Upper lobe of right lung (tissue), 1 donor: ENCODE measurements at regions not wholly inside any gene's neighbourhood (a gene's known extent, or its start where the extent isn't known, plus 50 kb on each side); places are given as distances from the start of the nearest gene placed in this dataset.

Experiments used
- ATAC-seq: fragments of 200-7000 bp; cut with Tn5 transposase; one replicate; pipeline ENCODE4 v1.9.1; 2020; ENCODE audit warnings: mild to moderate bottlenecking, moderate library complexity
- DNase-seq: peaks from one replicate; pipeline ENCODE4 v3.0.0-alpha.2; 2020
- H3K27ac ChIP-seq: fragments of 200-600 bp; one replicate; pipeline ENCODE4 v1.8.0; 2022
- H3K27me3 ChIP-seq: fragments of 200-600 bp; one replicate; pipeline ENCODE4 v1.8.0; 2022; ENCODE audit warnings: mild to moderate bottlenecking
- H3K36me3 ChIP-seq: fragments of 200-600 bp; one replicate; pipeline ENCODE4 v1.8.0; 2022
- H3K4me1 ChIP-seq: fragments of 200-600 bp; one replicate; pipeline ENCODE4 v1.8.0; 2022
- H3K4me3 ChIP-seq: fragments of 200-600 bp; one replicate; pipeline ENCODE4 v1.8.0; 2022; ENCODE audit warnings: mild to moderate bottlenecking
- H3K9me3 ChIP-seq: fragments of 200-600 bp; one replicate; pipeline ENCODE4 v1.8.0; 2022
- intact Hi-C: fragments of 100-400 bp; cut with DNase I; formaldehyde crosslinking; loops from one replicate; pipeline ENCODE4 v1.11.0; 2022
- TF ChIP-seq, protein P1 (sequence below): fragments of 200-600 bp; IDR thresholded peaks from one replicate; pipeline ENCODE4 v1.8.0; 2022; ENCODE audit warnings: antibody characterized with exemption
- donor health status: DM: no; HTN: yes; CAD: no; lungs with severe emphysema.

DNA sequence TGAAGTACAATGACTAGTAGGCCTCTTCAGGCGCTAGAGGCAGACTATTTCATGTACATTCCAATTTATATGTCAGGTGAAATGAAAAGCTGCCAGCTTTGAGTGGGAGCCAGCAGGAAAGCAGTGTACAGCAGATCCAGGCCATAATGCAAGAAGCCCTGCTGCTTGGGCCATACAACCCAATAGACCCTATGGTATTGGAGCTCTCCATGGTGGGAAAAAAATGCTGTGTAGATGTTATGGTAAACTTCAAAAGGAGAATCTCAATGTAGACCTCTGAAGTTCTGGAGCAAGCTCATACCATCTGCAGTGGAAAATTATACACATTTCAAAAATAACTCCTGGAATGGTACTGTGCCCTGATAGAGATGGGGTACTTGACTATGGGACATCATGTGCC lies 71.5 kb upstream of the CD82 start:
- Histone ChIP-seq H3K9me3 (no peaks in the 10 kb centered on the region), H3K4me3 (no peak overlapping the region), H3K36me3 (no peaks in the 10 kb centered on the region), H3K27ac (no peak overlapping the region), H3K4me1 (no peaks in the 10 kb centered on the region), H3K27me3 (no peaks in the 10 kb centered on the region)
- TF ChIP-seq, protein P1, sequence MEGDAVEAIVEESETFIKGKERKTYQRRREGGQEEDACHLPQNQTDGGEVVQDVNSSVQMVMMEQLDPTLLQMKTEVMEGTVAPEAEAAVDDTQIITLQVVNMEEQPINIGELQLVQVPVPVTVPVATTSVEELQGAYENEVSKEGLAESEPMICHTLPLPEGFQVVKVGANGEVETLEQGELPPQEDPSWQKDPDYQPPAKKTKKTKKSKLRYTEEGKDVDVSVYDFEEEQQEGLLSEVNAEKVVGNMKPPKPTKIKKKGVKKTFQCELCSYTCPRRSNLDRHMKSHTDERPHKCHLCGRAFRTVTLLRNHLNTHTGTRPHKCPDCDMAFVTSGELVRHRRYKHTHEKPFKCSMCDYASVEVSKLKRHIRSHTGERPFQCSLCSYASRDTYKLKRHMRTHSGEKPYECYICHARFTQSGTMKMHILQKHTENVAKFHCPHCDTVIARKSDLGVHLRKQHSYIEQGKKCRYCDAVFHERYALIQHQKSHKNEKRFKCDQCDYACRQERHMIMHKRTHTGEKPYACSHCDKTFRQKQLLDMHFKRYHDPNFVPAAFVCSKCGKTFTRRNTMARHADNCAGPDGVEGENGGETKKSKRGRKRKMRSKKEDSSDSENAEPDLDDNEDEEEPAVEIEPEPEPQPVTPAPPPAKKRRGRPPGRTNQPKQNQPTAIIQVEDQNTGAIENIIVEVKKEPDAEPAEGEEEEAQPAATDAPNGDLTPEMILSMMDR = no peak
- intact Hi-C loops = no loop called here
- DNase-seq (no peak), ATAC-seq (no peak)

DNA sequence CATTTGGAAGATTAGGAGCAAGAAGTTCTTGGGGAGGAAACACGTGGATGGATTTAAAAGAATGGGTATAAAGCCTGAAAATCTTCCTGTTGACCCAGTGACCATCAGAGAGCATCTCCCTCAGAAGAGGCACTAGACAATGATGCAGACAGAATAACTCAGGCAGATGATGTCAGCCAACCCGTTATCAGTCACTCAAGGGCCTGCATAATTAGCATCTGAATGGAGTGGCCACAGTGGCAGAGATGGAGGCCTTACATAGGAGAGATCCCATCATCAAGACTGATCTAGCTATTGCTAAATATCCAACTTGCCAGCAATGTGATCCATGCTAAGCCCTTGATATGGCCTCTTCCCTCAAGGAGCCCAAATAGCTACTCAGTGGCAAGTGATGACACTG lies 70.7 kb upstream of the CD82 start:
- H3K4me3 ChIP-seq = no peak overlapping the region
- H3K4me1 ChIP-seq = no peaks in the 10 kb centered on the region
- TF ChIP-seq, protein P1 = no peak
- no peaks in the 10 kb centered on the region for H3K9me3 ChIP-seq
- H3K36me3 ChIP-seq = no peaks in the 10 kb centered on the region
- DNase-seq = no peak
- no peak for ATAC-seq
- no peak overlapping the region for H3K27ac ChIP-seq
- no peaks in the 10 kb centered on the region for H3K27me3 ChIP-seq
- intact Hi-C loops = no loop called here

DNA sequence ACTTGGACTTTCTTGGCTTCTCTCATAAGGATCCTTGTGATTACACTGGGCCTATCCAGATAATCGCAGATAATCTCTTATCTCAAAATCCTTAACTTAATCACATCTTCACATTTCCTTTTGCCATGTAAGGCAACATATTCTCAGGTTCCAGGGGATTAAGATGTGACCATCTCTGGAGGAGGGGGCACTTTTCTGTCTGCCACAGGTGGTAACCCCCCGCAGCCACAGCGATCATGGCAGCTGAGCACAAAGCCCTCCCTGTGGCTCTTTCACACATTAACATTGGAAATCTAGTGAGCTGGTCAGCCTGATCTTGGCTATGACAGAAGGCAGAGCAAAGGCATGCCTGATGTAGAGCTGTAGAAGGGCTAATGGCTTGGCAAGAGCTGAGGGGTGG lies 69.1 kb upstream of the CD82 start:
- intact Hi-C loops = no loop called here
- TF ChIP-seq, protein P1 = no peak
- ATAC-seq = no peak

DNA sequence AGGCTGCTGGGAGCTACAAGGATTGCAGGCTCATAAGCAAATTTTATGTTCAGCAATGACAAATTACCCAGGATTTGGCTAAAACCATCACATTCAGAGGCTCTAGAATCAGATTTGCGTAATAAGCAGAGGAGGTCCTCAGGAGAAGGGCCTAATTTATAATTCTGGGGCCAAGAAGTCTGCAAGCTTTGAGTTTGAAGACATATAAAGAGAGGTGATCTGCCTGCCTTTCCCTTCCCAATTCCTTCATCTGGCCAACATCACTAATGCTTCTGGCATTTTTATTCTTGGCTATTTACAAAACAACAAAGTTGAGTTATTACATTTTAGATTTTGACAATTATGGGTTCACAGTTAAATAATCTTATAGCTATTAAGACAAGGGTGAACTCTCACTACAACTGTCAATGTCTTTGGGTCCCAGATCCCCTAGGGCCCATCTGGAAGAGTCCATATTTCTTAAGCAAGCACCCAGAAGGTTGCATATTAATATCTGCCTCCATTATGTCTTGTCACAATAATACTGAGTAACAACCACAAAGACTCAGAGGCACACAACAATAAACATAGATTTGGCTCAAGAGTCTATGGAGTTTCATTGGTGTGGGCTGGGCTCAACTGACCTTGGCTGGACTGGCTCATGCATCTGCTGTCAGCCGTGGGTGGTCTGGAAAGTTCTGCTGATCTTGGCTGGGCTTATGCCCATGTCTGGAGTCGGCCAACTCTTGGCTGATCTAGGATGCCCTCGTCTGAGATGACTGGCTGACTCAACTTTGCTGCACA lies 67.2 kb upstream of the CD82 start:
- H3K27ac ChIP-seq = no peak overlapping the region
- no peak overlapping the region for H3K4me3 ChIP-seq
- H3K36me3 ChIP-seq = no peaks in the 10 kb centered on the region
- TF ChIP-seq, protein P1 = no peak
- intact Hi-C loops = no loop called here
- no peaks in the 10 kb centered on the region for H3K9me3 ChIP-seq
- no peak for DNase-seq
- no peak for ATAC-seq
- H3K4me1 ChIP-seq = no peaks in the 10 kb centered on the region
- no peaks in the 10 kb centered on the region for H3K27me3 ChIP-seq

More for the DNA sequence above, 69.1 kb upstream of the CD82 start:
- Histone ChIP-seq H3K27ac (no peak overlapping the region), H3K4me1 (no peaks in the 10 kb centered on the region), H3K36me3 (no peaks in the 10 kb centered on the region), H3K27me3 (no peaks in the 10 kb centered on the region), H3K9me3 (no peaks in the 10 kb centered on the region), H3K4me3 (no peak overlapping the region)
- no peak for DNase-seq

DNA sequence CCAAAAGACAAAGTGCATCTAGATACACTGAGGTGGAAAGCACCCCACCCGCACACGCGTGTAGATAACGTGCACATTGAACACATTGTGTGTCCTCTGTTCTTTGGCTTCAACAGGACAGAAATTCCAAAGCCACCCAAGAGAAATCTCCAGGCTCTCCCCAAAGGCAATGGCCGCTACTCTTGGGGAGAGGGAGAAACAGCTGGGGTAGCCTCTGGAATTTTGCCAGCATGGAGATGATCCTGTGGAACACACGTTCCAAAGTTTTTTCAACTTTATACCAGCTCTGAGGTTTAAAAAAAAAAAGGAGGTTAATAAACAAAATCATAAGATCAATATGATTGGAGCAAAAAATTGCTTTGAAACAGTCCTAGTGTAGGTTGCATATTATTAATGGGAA lies 63.0 kb upstream of the CD82 start:
- ATAC-seq (no peak), DNase-seq (no peak)
- Histone ChIP-seq H3K9me3 (no peaks in the 10 kb centered on the region), H3K27me3 (no peaks in the 10 kb centered on the region), H3K36me3 (no peaks in the 10 kb centered on the region), H3K4me3 (no peak overlapping the region), H3K27ac (no peak overlapping the region), H3K4me1 (no peaks in the 10 kb centered on the region)
- TF ChIP-seq, protein P1 = no peak
- intact Hi-C loops = no loop called here

DNA sequence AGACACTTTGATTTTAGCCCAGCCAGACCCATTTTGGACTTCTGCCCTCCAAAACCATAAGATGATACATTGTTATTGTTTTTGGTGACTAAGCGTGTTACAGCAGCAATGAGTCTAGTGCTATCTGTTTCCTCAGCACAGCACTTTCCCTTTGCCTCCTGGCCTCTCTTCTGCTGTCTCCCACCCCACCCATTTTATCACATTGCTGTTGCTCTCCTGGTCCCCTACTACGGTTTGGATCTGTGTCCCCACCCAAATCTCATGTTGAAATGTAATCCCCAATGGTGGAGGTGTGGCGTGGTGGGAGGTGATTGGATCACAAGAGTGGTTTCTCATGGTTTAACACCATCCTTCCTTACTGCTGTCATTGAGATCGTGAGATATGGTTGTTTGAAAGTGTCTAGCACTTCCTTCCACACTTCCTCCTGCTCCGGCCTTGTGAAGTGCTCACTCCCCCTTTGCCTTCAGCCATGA lies 59.8 kb upstream of the CD82 start:
- ATAC-seq (no peak), DNase-seq (no peak)
- H3K4me3 ChIP-seq = no peak overlapping the region
- H3K9me3 ChIP-seq = no peaks in the 10 kb centered on the region
- intact Hi-C loops = no loop called here
- TF ChIP-seq, protein P1 = no peak
- H3K27ac ChIP-seq = no peak overlapping the region
- H3K36me3 ChIP-seq = no peaks in the 10 kb centered on the region
- H3K4me1 ChIP-seq = no peaks in the 10 kb centered on the region
- no peaks in the 10 kb centered on the region for H3K27me3 ChIP-seq
